A549 (cell line): ENCODE measurements at regions not wholly inside any gene's neighbourhood (a gene's known extent, or its start where the extent isn't known, plus 50 kb on each side); places are given as distances from the start of the nearest gene placed in this dataset.

Source experiments
- ATAC-seq, 2 experiments: fragments of 200-7000 bp in 1 of 2; fragments of >200 bp in 1 of 2; cut with Nextera tagmentation in 1 of 2; cut with Tn5 transposase in 1 of 2; 3 replicates each; pipeline versions ENCODE4 v1.8.0 to v1.9.1; 2018 to 2020; ENCODE audit warnings: mild to moderate bottlenecking in 1 of 2, moderate library complexity in 1 of 2
- CTCF ChIA-PET: fragments of 300-600 bp; sonication (Branson Sonifier 250); formaldehyde crosslinking; extraction: SDS; loops from one replicate; lab custom pipeline; 2021; ENCODE audit warnings: antibody characterized with exemption, inconsistent platforms; lab: Yijun Ruan, JAX
- POLR2A ChIA-PET: fragments of 350-600 bp; formaldehyde crosslinking; extraction: SDS; loops from one replicate; lab custom pipeline; 2021; ENCODE audit warnings: antibody characterized with exemption, inconsistent platforms; lab: Yijun Ruan, JAX
- DNase-seq, 2 experiments: peaks; one replicate each; pipeline versions ENCODE4 v3.0.0 to v3.0.0-alpha.2; 2011 to 2016; ENCODE audit warnings: low read depth in 1 of 2, low spot score in 1 of 2
- FAIRE-seq: peaks from 2 replicates; lab custom pipeline; 2011; peaks lifted over from hg19 to GRCh38; lab: Jason Lieb, UNC
- H3K27ac ChIP-seq, 2 experiments: fragments of >200 bp; sonication (Bioruptor Twin); formaldehyde crosslinking; 3 replicates each; pipeline ENCODE4 v1.5.1; 2016 to 2017
- H3K4me1 ChIP-seq: fragments of >200 bp; sonication (Bioruptor Twin); formaldehyde crosslinking; 3 replicates; pipeline ENCODE4 v1.6.1; 2016
- H3K4me2 ChIP-seq: fragments of >200 bp; sonication (Bioruptor Twin); formaldehyde crosslinking; 3 replicates; pipeline ENCODE4 v1.6.1; 2016
- H3K4me3 ChIP-seq: fragments of >200 bp; sonication (Bioruptor Twin); formaldehyde crosslinking; 3 replicates; pipeline ENCODE4 v1.5.1; 2016
- H3K9me3 ChIP-seq: fragments of >200 bp; sonication (Bioruptor Twin); formaldehyde crosslinking; 3 replicates; pipeline ENCODE4 v1.6.1; 2016
- EHF ChIP-seq: fragments of 250-450 bp; sonication (Bioruptor Pico); IDR thresholded peaks from 2 replicates; pipeline ENCODE4 v1.5.0; 2020; ENCODE audit warnings: mild to moderate bottlenecking
- EHMT2 ChIP-seq: fragments of 200-600 bp; sonication (generic); IDR thresholded peaks from 2 replicates; pipeline ENCODE4 v1.6.1; 2016; ENCODE audit warnings: antibody characterized with exemption, low read depth, mild to moderate bottlenecking, moderate library complexity
- FOSL2 ChIP-seq, 2 experiments: fragments of 450-650 bp in 1 of 2; fragments of >200 bp in 1 of 2; sonication (Bioruptor Twin) in 1 of 2; formaldehyde crosslinking; IDR thresholded peaks; 2 replicates each; pipeline versions ENCODE4 v1.5.0 to v1.6.1; 2016 to 2020; ENCODE audit warnings: mild to moderate bottlenecking in 1 of 2, moderate library complexity in 1 of 2
- HES2 ChIP-seq: fragments of >200 bp; sonication (Bioruptor Twin); formaldehyde crosslinking; IDR thresholded peaks from 2 replicates; pipeline ENCODE4 v1.6.1; 2016
- JUNB ChIP-seq: fragments of >200 bp; sonication (Bioruptor Twin); formaldehyde crosslinking; IDR thresholded peaks from 2 replicates; pipeline ENCODE4 v1.6.1; 2016
- MAX ChIP-seq: IDR thresholded peaks from 2 replicates; pipeline ENCODE4 v1.6.1; 2012
- MAZ ChIP-seq: fragments of 150-350 bp; IDR thresholded peaks from 2 replicates; pipeline ENCODE4 v1.6.1; 2014; ENCODE audit warnings: antibody characterized with exemption, low read depth, low read length, borderline replicate concordance
- NFE2L2 ChIP-seq: fragments of 150-350 bp; conservative IDR thresholded peaks from 2 replicates; pipeline ENCODE4 v1.6.1; 2014; ENCODE audit warnings: low read length
- NR3C1 ChIP-seq: fragments of >200 bp; sonication (Bioruptor Twin); formaldehyde crosslinking; IDR thresholded peaks from 3 replicates; pipeline ENCODE4 v1.6.1; 2017
- SREBF2 ChIP-seq: fragments of 450-650 bp; IDR thresholded peaks from 2 replicates; pipeline ENCODE4 v1.6.1; 2014; ENCODE audit warnings: mild to moderate bottlenecking, moderate library complexity
- TFCP2L1 ChIP-seq: fragments of 250-450 bp; sonication (Bioruptor Pico); IDR thresholded peaks from 2 replicates; pipeline ENCODE4 v1.5.0; 2021; ENCODE audit warnings: mild to moderate bottlenecking
- WGBS: methylation state at CpG from one replicate; pipeline ENCODE4 v1.1.6; 2017; ENCODE audit errors: missing lambda C conversion rate; 5-methylcytosine and 5-hydroxymethylcytosine counted together
- TF ChIP-seq, protein P1 (sequence below): fragments of 250-450 bp; sonication (Bioruptor Pico); IDR thresholded peaks from 2 replicates; pipeline ENCODE4 v1.5.0; 2020; ENCODE audit warnings: low read depth, mild to moderate bottlenecking, moderate library complexity
- TF ChIP-seq, protein P2 (sequence below): fragments of 200-600 bp; sonication (generic); IDR thresholded peaks from 2 replicates; pipeline ENCODE4 v1.6.1; 2016; ENCODE audit warnings: antibody characterized with exemption, mild to moderate bottlenecking, moderate library complexity
- TF ChIP-seq, protein P3 (sequence below): IDR thresholded peaks from 2 replicates; pipeline ENCODE4 v1.6.1; 2012; ENCODE audit warnings: low read depth, borderline replicate concordance

DNA sequence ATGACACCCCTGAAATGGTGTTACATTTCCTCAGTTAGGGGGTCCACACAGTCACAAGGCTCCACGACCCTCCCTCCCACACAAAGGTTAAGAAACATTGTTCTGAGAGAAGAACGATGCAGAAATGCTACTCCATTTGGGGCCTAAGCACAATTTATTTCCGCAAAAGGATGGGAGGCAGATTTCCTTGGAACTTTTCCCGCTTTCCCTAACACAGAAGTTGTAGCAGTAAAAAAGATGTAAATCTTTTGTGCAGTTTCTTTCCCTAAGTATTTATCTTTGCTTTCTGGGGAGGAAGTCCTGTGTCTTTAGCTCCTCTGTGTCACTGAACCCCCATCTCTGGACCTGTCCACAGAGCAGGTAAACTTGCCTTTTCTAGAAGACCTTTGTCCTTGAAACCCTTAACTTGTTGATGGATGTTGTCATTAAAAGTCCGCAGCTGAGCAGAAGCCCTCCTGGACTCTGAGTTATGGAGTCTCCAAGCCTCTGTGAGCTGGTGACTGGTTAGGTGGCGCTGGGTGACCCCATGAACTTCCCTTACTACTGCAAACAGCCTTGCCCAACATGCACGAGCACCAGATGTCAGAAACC lies 67.2 kb upstream of the SHISA3 start:
- no peak overlapping the region for H3K27ac ChIP-seq
- ChIA-PET POLR2A (no interaction called here), CTCF (no interaction called here)
- 50% methylated on average over 7 of the region's 7 CpGs for WGBS
- H3K9me3 ChIP-seq: no peaks in the 10 kb centered on the region
- no peak for FAIRE-seq
- DNase-seq: no peak
- no peak for ATAC-seq
- no peaks in the 10 kb centered on the region for H3K4me1 ChIP-seq
- TF ChIP-seq, protein P1, sequence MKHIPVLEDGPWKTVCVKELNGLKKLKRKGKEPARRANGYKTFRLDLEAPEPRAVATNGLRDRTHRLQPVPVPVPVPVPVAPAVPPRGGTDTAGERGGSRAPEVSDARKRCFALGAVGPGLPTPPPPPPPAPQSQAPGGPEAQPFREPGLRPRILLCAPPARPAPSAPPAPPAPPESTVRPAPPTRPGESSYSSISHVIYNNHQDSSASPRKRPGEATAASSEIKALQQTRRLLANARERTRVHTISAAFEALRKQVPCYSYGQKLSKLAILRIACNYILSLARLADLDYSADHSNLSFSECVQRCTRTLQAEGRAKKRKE (CRISPR knock-in tag): no peak
- no peak for TF ChIP-seq TFCP2L1 (CRISPR knock-in tag)
- no peak for TF ChIP-seq NFE2L2
- no peak for TF ChIP-seq HES2
- no peak for TF ChIP-seq EHMT2
- TF ChIP-seq MAX: no peak
- TF ChIP-seq MAZ: no peak
- TF ChIP-seq FOSL2 (IDR thresholded peaks at IDR 0.05): no peak
- TF ChIP-seq FOSL2 (CRISPR knock-in tag; IDR thresholded peaks at IDR 0.05): no peak
- TF ChIP-seq JUNB: no peak
- no peak overlapping the region for H3K4me3 ChIP-seq
- H3K4me2 ChIP-seq: no peak overlapping the region

DNA sequence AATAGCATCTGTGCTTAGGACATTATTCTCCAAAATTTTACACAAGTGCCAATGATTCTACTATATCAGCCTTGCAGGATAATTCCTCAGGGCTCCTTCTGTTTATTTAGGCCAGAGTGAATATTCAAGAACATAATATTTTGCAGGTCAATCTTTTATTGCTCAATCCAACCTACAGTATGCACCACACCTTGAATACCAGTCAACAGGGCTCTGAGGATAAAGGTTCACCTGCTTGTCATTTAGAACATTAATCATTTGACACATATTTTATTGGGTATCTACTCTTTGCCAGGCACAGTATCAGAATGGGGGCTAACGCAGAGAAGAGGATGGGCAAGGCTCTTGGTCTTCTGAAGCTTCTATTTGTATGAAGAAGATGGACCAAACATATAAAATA lies 66.2 kb upstream of the SHISA3 start:
- POLR2A ChIA-PET: interaction anchor here (0.7 kb wide), 1 partner anchor 44 kb away, joined by 3 read pairs; no protein-coding TSS in a partner anchor
- ATAC-seq: no peak

DNA sequence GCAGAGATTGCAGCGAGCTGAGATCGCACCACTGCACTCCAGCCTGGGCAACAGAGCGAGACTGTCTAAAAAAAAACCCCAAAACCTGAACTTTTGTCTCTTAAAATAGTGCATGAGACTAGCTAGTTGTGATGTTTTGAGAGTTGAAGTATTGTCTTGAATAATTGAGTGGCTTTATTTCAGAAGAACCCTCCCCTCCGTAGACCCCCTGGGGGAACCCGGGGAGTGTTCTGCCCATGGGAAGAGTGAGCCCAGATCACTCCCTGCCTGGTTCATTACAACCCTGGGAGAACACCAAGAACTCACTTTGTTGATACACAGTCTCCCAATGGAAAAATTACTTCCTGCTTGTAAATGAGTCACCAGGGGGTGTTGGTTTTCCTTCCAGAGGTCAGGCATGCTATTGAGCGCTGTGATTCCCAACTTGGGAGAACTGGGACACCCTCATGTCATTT lies 65.3 kb upstream of the SHISA3 start:
- no peaks in the 10 kb centered on the region for H3K9me3 ChIP-seq
- 0 out of 3 replicates have a peak overlapping the region, but pooled peaks have one; percentile 22 for H3K4me2 ChIP-seq
- H3K27ac ChIP-seq: no peak overlapping the region
- TF ChIP-seq EHMT2 (no peak), EHF (no peak), NFE2L2 (no peak)
- TF ChIP-seq, all 56 proteins: peak for 0
- no peak overlapping the region for H3K4me3 ChIP-seq
- WGBS: 36% methylated on average over 5 of the region's 6 CpGs
- no peaks in the 10 kb centered on the region for H3K4me1 ChIP-seq
- POLR2A ChIA-PET: interaction anchor here (0.7 kb wide), 1 partner anchor 45 kb away, joined by 3 read pairs; no protein-coding TSS in a partner anchor
- no peak for ATAC-seq
- FAIRE-seq: no peak
- CTCF ChIA-PET: no interaction called here
- DNase-seq: peak; percentile 15 to 32

More for the DNA sequence above, 66.2 kb upstream of the SHISA3 start:
- CTCF ChIA-PET: no interaction called here
- TF ChIP-seq, protein P2, sequence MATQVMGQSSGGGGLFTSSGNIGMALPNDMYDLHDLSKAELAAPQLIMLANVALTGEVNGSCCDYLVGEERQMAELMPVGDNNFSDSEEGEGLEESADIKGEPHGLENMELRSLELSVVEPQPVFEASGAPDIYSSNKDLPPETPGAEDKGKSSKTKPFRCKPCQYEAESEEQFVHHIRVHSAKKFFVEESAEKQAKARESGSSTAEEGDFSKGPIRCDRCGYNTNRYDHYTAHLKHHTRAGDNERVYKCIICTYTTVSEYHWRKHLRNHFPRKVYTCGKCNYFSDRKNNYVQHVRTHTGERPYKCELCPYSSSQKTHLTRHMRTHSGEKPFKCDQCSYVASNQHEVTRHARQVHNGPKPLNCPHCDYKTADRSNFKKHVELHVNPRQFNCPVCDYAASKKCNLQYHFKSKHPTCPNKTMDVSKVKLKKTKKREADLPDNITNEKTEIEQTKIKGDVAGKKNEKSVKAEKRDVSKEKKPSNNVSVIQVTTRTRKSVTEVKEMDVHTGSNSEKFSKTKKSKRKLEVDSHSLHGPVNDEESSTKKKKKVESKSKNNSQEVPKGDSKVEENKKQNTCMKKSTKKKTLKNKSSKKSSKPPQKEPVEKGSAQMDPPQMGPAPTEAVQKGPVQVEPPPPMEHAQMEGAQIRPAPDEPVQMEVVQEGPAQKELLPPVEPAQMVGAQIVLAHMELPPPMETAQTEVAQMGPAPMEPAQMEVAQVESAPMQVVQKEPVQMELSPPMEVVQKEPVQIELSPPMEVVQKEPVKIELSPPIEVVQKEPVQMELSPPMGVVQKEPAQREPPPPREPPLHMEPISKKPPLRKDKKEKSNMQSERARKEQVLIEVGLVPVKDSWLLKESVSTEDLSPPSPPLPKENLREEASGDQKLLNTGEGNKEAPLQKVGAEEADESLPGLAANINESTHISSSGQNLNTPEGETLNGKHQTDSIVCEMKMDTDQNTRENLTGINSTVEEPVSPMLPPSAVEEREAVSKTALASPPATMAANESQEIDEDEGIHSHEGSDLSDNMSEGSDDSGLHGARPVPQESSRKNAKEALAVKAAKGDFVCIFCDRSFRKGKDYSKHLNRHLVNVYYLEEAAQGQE: no peak
- no peak for TF ChIP-seq SREBF2
- TF ChIP-seq, protein P3, sequence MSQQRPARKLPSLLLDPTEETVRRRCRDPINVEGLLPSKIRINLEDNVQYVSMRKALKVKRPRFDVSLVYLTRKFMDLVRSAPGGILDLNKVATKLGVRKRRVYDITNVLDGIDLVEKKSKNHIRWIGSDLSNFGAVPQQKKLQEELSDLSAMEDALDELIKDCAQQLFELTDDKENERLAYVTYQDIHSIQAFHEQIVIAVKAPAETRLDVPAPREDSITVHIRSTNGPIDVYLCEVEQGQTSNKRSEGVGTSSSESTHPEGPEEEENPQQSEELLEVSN: no peak
- TF ChIP-seq NR3C1: no peak
- no peaks in the 10 kb centered on the region for H3K4me1 ChIP-seq
- no peak overlapping the region for H3K4me2 ChIP-seq
- H3K4me3 ChIP-seq: no peak overlapping the region
- FAIRE-seq: no peak
- WGBS: 60% methylated on average over 1 of the region's 1 CpG
- DNase-seq: no peak
- no peaks in the 10 kb centered on the region for H3K9me3 ChIP-seq
- H3K27ac ChIP-seq: no peak overlapping the region
